Urothelium cell line (cell line): ENCODE measurements at regions not wholly inside any gene's neighbourhood (a gene's known extent, or its start where the extent isn't known, plus 50 kb on each side); places are given as distances from the start of the nearest gene placed in this dataset.

ENCODE experiments used
- DNase-seq: peaks from one replicate; pipeline ENCODE4 v3.0.0; 2011; ENCODE audit warnings: low spot score, mixed read lengths
- FAIRE-seq: peaks from 2 replicates; lab custom pipeline; 2011; peaks lifted over from hg19 to GRCh38; lab: Jason Lieb, UNC

DNA sequence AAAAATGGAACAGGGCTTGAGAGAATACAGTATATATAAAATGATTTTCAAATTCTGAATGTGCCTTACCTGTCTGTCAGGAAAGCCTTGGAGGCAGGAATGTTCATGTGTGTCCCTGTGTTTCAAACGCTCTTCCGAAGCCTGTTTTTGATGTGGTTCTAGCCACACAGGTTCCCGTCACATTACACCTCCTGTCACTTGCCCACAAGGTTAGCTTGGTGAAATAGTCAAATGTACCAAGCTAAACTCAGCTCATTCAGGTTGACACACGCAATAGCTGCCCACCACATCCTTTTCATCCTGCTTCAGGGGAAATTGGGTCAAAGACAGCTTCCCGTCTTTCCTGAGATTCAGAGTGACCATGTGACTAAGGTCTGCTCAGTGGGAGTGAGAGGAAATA, 574.0 kb downstream of the EFNB2 start:
- DNase-seq (no peak), FAIRE-seq (no peak)

DNA sequence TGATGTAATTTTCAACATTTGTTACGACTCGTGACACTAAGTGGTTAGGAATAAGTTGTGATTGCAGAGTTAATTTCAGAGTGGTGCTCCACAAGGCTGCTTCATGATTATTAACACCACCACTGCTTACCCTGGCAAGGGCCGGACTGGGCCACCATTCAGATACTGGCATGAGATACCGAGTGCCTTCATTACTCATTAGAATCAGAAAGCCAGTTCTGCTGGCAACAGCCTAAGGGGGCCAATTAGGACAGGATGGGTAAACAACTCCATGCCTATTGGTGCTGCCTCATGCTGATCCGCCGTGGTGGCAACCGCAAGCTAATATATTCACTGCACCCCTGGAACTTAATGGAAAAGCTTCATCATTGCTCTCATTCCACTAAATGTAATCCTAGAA, 575.1 kb downstream of the EFNB2 start:
- FAIRE-seq (no peak), DNase-seq (no peak)

DNA sequence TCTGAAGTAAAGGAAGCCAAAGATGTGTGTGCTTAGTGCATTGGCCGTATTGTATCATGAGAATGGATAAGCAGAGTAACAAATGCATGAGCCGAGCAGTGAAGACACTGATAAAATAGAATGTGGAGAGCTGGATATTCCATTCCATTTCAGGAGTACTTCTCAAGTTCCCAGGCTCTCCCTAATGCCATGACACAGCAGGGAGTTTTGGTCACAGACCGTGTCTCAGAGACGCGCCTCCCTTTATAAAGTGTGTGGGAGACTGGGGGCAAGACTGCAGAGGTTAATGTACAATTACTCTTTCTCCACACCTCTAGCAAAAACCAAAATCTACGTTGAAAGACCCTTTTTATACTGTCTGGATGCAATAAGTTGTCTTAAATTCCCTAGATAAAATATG, 575.6 kb downstream of the EFNB2 start:
- no peak for FAIRE-seq
- DNase-seq = no peak

DNA sequence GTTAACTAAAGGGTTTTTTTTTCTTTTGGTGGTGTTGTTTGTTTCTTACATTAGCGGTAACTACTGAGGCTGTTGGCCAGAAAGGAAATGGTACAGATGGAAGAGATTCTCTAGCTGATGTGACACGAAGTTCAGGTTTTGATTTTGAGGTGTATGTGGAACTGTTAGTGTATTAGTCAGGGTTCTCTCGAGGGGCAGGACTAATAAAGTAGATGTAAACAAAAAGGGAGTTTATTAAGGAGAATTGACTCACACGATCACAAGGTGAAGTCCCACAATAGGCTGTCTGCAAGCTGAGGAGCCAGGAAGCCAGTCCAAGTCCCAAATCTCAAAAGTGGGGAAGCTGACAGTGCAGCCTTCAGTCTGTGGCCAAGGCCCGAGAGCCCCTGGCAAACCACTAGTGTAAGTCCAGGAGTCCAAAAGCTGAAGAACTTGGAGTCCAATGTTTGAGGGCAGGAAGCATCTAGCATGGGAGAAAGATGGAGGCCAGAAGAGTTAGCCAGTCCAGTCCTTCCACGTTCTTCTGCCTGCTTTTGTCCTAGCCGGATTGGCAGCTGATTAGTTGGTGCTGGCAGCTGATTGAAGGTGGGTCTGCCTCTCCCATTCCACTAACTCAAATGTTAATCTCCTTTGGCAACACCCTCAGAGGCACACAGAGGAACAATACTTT, 577.6 kb downstream of the EFNB2 start:
- FAIRE-seq = no peak
- DNase-seq = no peak

DNA sequence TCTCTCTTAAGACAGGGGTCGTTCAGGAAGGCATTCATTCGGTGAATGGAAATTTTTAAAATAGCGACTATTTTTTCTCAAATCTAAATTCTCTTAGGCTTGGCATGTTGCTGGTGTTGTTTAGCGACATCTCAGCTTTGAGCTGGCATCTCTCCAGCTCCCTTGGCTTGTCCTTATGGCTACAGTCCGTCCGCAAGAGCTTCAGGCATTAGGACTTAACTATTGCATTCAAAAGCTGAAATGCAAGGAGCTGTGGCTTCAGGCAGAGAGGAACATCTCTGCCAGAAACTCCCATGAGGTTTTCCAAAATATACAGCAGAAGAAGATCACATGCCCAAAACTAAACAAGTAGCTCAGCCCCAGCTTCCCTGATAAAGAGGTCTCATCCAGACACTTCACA, 578.5 kb downstream of the EFNB2 start:
- DNase-seq = no peak
- no peak for FAIRE-seq

DNA sequence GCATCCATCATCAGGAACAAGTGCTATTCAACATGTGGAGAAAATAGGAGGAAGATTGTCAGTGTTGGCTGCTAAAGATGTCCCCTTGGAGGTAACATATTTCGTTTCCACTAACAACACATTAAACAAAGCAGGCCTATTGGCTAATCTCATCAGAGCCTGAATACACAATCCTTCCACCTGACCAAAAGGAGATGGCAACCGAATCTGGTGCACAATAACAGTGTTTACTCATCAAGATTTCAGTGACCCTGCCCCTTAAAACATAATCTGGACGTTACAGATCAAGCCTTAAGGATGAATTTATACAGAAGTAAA, 582.5 kb downstream of the EFNB2 start:
- DNase-seq (no peak), FAIRE-seq (no peak)

DNA sequence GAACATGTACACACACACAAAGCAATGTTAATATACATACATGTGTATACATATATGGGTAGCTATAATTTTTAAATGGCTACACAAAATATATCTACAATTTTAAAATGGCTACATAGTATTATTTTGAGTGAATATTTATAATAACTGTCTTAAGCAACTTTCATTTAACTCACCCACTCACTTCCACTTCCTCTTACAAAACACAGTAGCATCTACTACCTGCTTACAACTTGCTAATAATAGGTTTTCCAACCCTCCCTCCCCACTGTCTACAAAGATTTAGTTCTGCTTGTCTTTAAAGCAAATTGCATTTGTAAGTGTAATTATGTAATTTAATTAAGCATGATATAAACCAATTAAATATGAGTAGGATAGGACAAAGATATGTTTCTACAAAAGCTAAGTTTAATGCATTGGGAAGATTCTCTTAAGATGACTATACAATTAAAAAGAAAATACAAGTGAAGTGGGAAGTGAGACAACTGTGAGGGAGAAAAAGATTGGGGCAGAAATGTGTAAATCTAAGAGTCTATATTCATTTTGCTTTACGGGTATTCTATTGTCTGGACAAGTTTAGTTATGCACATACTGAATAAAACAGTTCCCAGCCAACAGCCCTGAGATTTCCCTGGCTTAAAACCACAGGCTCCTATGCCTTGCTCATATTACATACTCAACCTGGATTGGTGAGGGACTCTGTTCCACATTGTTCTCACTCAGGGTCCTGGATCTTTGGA, 583.1 kb downstream of the EFNB2 start:
- FAIRE-seq = no peak
- DNase-seq = no peak

DNA sequence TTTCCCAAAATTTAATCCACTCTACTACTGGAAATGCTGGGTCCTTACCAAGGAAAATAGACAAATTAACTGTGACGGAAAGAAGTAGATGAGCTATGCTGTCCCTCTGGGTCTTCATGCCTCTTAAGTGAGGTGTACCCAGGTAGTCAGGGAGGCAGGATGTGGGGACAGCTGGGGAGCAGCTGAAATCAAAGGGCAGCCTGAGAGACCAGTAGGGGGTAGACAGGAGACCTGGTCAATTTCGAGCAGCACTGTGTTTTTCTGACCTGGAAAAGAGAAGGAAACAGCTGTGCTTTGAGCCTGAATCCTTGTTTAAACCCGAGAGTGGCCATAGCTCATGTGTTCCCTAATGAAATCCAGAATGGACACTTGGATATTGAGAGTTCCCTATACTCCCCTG, 587.3 kb downstream of the EFNB2 start:
- DNase-seq (no peak), FAIRE-seq (no peak)

DNA sequence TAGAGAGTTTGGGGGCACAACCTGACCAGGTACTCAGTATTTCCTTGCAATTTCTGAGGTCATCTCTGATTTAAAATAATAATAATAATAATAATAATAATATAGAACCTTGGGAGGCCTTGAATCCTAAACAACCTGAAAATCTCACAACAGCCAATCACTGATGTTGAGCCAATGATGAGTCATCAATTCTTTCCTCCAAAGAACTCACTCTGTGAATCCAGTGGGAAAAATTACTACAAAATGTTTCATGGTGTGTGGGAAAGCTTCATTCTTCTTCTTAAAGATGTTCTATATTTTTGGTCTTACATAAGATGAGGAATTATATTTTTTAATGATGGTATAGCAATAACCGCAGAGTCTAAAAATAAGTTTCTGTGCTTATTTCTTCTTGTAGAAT, 594.6 kb downstream of the EFNB2 start:
- DNase-seq (no peak), FAIRE-seq (no peak)

DNA sequence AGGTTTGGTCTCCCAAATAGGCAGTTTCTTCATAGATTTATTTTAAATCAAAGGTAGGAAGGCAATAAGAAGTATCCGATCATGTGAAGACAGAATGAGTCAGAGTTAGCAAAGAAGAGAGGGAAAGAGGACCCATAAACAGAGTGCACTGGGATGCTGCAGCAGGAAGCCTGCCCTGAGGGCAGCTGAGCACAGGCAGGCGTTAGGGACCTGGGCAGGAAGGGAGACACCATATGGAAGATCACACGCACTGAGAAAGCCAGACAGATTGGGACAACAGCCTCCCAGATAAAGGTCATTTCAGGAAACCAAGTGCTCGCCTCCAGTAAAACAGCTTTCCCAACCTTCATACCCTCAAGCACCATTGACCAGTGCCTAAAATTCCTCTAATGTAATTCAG, 598.0 kb downstream of the EFNB2 start:
- DNase-seq = no peak
- no peak for FAIRE-seq

DNA sequence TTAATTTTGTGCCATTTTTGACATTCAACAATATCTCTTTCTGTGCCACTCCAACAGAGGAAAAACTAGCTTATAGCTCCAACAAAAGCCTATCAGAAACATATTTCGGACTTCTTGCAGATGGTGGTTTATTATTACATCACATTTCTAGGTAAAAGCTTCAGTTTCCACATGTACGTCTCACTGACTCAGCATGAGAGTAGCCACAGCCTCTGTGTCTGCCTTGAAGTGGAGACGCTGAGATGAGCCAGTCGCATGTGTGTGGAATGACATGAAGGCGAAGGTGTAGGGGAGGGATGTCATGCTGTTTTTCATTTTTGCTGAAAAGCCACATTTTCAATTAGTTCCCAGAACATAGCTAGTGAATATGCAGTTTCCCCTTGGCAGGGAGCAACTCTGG, 598.6 kb downstream of the EFNB2 start:
- no peak for FAIRE-seq
- no peak for DNase-seq

DNA sequence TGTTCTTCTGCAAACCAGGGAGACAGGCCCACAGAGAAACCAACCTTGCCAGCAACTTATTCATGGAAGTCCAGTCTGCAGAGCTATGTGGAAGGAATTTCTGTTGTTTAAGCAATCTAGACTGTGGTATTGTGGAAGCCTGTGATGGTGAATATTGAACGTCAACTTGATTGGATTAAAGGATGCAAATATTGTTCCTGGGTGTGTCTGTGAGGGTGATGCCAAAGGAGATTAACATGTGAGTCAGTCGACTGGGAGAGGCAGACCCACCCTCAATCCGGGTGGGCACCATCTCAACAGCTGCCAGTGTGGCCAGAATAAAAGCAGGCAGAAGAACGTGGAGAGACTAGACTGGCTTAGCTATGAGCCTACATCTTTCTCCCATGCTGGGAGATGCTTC, 606.0 kb downstream of the EFNB2 start:
- no peak for FAIRE-seq
- no peak for DNase-seq

DNA sequence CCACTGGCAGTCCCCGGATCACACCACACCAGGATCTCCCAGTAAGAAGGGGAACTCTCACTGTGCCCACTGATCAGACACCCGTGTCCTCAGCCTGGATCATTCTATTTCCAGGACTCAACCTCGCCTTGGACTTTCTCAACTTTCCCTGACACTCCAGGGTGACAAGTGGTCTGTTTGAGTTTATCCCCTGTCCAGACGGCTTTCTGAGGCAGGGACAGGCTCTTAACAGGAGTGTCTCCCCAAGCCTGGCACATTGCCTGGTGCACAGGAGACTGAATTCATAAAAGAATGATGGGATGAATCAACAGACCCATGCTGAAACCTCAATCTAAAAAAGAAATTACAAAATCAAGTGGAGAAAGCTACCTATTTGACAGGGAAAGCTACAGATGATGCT, 606.6 kb downstream of the EFNB2 start:
- FAIRE-seq (no peak), DNase-seq (no peak)

DNA sequence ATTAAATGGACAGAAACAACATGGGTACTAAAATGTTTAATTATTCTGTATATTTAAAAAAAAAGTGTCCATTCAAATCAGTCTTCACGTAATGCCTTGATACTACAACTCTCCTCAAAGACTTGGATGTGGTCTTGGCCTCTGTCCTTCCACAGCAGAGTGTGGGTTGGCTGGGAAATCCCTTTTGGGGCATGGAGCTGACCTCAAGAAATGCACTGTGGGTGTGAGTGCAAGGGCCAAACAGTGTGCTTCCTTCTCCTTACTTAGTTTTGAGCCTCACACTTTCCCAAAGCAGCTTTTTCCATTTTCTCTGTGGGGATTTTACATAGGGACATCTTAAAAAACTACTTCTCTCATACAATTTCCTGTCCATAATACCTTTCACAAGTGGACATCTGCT, 607.4 kb downstream of the EFNB2 start:
- no peak for FAIRE-seq
- no peak for DNase-seq

DNA sequence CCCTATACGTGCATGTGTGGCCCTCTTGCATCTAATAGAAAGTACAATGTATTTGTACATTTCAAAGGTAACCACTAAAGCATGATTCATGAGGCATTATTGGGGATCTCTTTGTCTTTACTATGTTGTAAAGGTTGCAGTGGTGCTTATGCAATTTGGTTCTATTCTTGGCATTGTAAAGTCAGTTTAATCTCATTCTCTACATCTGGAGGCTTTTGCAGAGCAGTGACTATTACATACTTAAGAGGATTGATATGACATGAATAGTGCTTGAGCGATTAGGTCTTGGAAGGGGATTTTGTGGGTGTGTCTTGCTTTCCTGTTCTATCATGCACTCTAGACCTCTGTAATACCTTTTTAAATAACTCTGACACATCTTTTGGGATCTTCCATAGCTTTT, 610.0 kb downstream of the EFNB2 start:
- DNase-seq = no peak
- no peak for FAIRE-seq

DNA sequence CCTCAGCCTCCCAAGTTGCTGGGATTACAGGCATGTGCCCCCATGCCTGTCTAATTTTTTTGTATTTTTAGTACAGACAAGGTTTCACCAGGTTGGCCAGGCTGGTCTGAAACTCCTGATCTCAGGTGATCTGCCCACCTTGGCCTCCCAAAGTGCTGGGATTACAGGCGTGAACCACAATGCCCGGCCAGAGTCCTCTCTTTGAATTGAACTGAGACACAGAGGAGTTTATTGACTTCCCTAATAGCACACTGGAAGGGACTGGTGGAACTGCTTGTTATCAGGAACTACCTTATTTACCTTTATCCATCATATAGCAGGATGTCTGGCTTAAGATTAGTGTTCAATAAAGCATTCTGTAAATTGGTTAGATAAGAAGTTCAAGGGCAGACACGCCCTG, 613.8 kb downstream of the EFNB2 start:
- no peak for DNase-seq
- FAIRE-seq = no peak

DNA sequence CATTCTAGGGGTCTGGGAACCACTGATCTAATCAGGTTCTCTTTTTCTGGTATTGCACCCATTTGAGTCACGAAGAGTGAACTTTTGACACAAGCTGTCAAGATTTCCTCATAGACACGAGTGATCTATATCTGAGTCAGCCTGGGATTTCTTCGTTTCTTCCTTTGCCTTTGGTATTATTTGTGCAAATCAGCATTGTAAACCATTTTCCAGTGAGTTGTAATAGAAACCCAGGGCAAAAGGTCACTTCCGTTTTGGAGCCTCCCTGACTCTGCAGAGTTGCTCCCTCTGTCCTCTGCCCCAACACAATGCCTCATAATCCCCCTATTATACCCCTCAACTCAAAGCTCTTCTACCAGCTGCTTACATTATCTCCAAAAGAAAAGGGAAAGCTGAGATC, 615.1 kb downstream of the EFNB2 start:
- DNase-seq = no peak
- no peak for FAIRE-seq

DNA sequence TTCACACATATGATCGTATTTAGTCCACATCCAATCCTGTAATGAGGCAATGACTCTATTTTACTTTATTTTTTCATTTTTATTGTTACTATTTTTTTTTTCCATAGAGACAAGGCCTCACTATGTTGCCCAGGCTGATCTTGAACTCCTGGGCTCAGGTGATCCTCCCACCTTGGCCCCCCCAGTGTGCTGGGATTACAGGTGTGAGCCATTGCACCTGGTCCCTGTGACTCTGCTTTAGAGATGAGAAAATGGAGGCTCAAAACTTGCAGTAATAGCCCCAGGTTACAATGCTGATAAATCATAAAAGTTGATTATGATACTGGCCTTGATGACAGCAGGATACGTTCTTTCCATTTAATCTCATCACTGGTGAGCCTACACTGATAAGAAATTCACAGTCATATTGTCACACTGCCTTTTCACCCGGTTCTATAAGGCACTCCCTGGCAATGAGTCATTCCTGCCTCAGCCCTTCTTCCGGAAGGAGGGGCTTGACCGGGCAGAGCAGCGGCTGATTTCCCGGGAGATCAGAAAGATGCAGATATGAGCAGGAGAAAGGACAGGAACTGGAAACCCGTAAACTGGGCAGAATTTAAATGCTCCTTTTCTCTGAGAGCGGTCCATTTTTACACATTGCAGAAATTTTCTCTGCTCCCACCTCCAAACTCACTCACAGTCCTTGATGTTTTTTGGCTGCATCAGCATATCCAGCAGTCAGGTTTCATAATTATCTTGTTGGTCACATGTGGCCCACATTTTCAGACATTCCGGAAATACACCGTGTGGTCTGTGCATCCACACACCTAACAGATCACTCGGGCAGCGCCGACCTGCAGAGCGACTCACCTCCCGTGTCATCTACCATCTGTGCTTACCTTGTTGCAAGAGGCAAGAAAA, 616.4 kb downstream of the EFNB2 start:
- DNase-seq = peak; percentile 72
- FAIRE-seq = no peak

DNA sequence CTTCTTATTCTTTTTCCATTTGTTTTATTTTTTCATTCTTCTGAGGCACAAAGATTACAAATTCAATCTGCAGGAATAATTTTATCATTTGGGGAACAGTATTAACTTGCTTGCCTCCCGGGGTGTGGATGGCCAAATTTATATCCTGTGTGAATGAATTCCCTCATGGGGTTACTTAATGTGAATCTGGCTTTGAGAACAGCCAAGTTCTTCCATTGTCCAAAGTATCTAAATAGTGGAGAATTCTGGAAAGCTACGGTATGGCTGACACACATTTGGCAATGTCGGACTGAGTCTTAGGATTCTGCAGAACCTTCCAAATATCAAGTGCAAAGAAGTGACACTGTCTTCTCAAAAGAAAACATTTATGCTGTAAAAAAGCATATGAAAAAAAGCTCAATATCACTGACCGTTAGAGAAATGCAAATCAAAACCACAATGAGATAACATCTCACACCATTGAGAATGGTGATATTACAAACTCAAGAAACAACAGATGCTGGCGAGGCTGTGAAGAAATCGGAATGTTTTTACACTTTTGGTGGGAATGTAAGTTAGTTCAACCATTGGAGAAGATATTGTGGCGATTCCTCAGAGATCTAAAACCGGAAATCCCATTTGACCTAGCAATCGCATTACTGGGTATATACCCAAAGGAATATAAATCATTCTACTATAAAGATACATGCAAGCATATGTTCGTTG, 620.2 kb downstream of the EFNB2 start:
- DNase-seq = no peak

DNA sequence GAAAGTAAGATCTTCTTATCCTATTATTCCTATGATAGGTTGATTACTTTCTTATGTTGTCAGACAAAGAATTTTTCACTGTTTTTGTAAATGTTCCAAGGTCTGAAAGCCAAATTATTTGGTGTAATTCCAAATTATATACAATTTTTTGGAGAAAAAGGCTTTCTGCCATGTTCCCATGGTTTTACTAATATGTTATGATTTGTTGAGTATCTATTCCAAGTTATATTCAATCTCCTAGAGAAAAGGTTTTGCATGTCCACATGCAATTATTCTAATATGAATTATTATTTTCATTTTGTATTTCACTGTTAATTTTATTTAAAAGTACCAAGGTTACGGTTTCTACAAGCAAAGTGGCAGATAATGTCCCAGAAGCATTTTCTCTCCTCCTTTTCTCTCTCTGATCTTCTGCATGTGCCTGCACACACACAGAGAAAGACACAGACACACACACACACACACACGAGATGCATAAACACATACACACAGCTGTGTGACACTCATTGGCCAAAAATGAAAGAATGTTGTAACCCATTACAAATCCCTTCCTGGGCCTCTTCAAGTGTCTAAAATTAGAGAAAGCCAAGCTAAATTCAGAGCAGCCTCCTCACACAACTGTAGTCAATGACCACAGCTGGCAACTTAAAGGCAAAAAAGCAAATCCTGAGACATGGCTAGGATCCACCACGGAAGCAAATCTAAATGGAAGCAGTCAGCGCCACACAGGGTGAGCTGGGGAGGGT, 621.0 kb downstream of the EFNB2 start:
- FAIRE-seq = no peak

More for the DNA sequence above, 620.2 kb downstream of the EFNB2 start:
- FAIRE-seq = no peak

DNA sequence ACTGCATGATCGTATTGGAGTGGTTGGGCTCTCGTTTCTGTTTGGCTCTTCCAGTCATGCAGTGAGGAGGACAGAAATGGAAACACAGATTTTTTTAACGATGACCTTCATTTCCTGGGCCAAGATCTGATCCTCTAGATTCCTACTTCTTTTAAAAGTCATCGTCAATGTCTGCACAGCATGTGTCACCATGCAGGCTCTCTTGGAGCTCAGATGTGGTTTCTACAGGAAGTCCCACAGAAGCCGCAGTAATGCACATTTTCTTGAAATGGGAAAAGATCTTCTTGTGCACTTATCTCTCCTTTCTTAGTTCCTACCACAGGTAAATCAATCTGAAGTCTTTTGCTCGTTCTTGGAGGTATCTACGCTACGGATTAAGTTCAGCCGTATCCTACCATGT, 626.9 kb downstream of the EFNB2 start:
- DNase-seq (peak; percentile 11), FAIRE-seq (no peak)

More for the DNA sequence above, 621.0 kb downstream of the EFNB2 start:
- DNase-seq = no peak
